ENCODE measurements at regions not wholly inside any gene's neighbourhood (a gene's known extent, or its start where the extent isn't known, plus 50 kb on each side); places are given as distances from the start of the nearest gene placed in this dataset.

DNA sequence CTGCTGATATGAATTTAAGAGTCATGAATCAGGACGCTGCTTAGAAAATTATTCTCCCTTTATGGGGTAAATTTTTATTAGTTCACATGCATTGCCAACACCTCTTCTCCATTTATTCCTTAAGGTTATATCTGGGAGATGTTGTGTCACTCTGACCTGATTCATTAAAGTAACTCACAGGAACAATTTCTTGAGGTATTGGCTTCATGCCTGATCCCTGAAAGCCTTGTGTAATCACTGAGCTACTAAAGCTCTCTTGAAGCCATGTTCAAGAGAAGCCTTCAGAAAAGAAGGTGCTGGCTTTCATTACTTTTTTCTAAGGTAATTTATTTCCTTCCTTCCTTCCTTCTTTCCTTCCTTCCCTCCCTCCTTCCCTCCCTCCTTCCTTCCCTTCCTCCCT is 420.6 kb downstream of the RAB38 start:
- TF ChIP-seq CTCF (IDR thresholded peaks at IDR 0.05; ENCODE audit: low read length): no peak
- TF ChIP-seq EZH2 (optimal IDR thresholded peaks at IDR 0.05; ENCODE audit: low read depth, low read length): no peak
- TF ChIP-seq EZH2phosphoT487 (IDR thresholded peaks at IDR 0.05; ENCODE audit: low read length): no peak

Measured in MM.1S (cell line).